GM23338 (cell line): ENCODE measurements at regions not wholly inside any gene's neighbourhood (a gene's known extent, or its start where the extent isn't known, plus 50 kb on each side); places are given as distances from the start of the nearest gene placed in this dataset.

Experiments
- ATAC-seq: fragments of 200-7000 bp; cut with Tn5 transposase; 3 replicates; pipeline ENCODE4 v1.9.1; 2020
- DNase-seq: peaks from one replicate; pipeline ENCODE4 v3.0.0-alpha.2; 2015; ENCODE audit warnings: low spot score
- H2AFZ ChIP-seq: fragments of 200-600 bp; sonication (generic); 2 replicates; pipeline ENCODE4 v1.8.0; 2016; ENCODE audit warnings: antibody characterized with exemption, mild to moderate bottlenecking, moderate library complexity
- H3F3A ChIP-seq: fragments of 200-600 bp; sonication (generic); replicated peaks from 2 replicates; pipeline ENCODE4 v1.8.0; 2017; ENCODE audit warnings: antibody characterized with exemption, mixed run types, low read depth
- H3K27ac ChIP-seq: fragments of 200-600 bp; sonication (generic); 2 replicates; pipeline ENCODE4 v1.6.1; 2016; ENCODE audit warnings: low read depth
- H3K27me3 ChIP-seq: fragments of 200-600 bp; sonication (generic); 2 replicates; pipeline ENCODE4 v1.8.0; 2016; ENCODE audit warnings: mild to moderate bottlenecking, mixed run types, moderate library complexity; ENCODE audit not compliant: insufficient read depth
- H3K36me3 ChIP-seq: fragments of 200-600 bp; sonication (generic); 2 replicates; pipeline ENCODE4 v1.8.0; 2016; ENCODE audit warnings: mild to moderate bottlenecking; ENCODE audit not compliant: insufficient read depth
- H3K4me1 ChIP-seq: fragments of 200-600 bp; sonication (generic); 2 replicates; pipeline ENCODE4 v1.8.0; 2016; ENCODE audit warnings: mild to moderate bottlenecking, moderate library complexity; ENCODE audit not compliant: insufficient read depth
- H3K4me2 ChIP-seq: fragments of 200-600 bp; sonication (generic); 2 replicates; pipeline ENCODE4 v1.7.1; 2017; ENCODE audit warnings: mixed run types
- H3K4me3 ChIP-seq: fragments of 200-600 bp; sonication (generic); 2 replicates; pipeline ENCODE4 v1.6.1; 2016; ENCODE audit warnings: mixed run types
- H3K79me2 ChIP-seq: fragments of 200-600 bp; sonication (generic); replicated peaks from 2 replicates; pipeline ENCODE4 v1.8.0; 2017; ENCODE audit warnings: mild to moderate bottlenecking; ENCODE audit not compliant: insufficient read depth
- H3K9me2 ChIP-seq: fragments of 200-600 bp; sonication (generic); 2 replicates; pipeline ENCODE4 v1.8.0; 2017; ENCODE audit not compliant: insufficient read depth
- H4K20me1 ChIP-seq: fragments of 200-600 bp; sonication (generic); replicated peaks from 2 replicates; pipeline ENCODE4 v1.8.0; 2017; ENCODE audit warnings: mild to moderate bottlenecking; ENCODE audit not compliant: insufficient read depth
- H3K27ac Mint-ChIP-seq: 2 replicates; pipeline ENCODE4 v1.8.0; 2020; ENCODE audit warnings: inconsistent platforms, mild to moderate bottlenecking, moderate library complexity, mixed read lengths
- H3K27me3 Mint-ChIP-seq: 3 replicates; pipeline ENCODE4 v1.8.0; 2022; ENCODE audit warnings: low read depth, mild to moderate bottlenecking, moderate library complexity, mixed read lengths, inconsistent platforms; ENCODE audit not compliant: insufficient read depth, poor library complexity
- H3K36me3 Mint-ChIP-seq: 3 replicates; pipeline ENCODE4 v1.8.0; 2021; ENCODE audit warnings: low read depth, mild to moderate bottlenecking, inconsistent platforms, moderate library complexity, mixed read lengths
- H3K4me1 Mint-ChIP-seq: 3 replicates; pipeline ENCODE4 v1.8.0; 2020; ENCODE audit warnings: mild to moderate bottlenecking, inconsistent platforms, mixed read lengths
- H3K4me3 Mint-ChIP-seq: 3 replicates; pipeline ENCODE4 v1.8.0; 2021; ENCODE audit warnings: moderate library complexity, mild to moderate bottlenecking, inconsistent platforms, mixed read lengths
- H3K9me3 Mint-ChIP-seq: 3 replicates; pipeline ENCODE4 v1.8.0; 2020; ENCODE audit warnings: moderate library complexity, mild to moderate bottlenecking, inconsistent platforms, mixed read lengths
- CREB1 ChIP-seq: fragments of 250-450 bp; sonication (Bioruptor Pico); IDR thresholded peaks from 2 replicates; pipeline ENCODE4 v1.5.0; 2020; ENCODE audit warnings: low read depth, mild to moderate bottlenecking, moderate library complexity
- CTCF ChIP-seq, 2 experiments: fragments of 200-600 bp in 1 of 2; sonication (generic) in 1 of 2; conservative IDR thresholded peaks; 2 replicates each; pipeline versions ENCODE4 v1.5.1 to v1.6.1; 2016 to 2017; ENCODE audit warnings: antibody characterized with exemption in 2 of 2, low read depth in 2 of 2, mild to moderate bottlenecking in 2 of 2, moderate library complexity in 1 of 2
- ETS1 ChIP-seq: IDR thresholded peaks from 2 replicates; pipeline ENCODE4 v1.6.1; 2016; ENCODE audit warnings: antibody characterized with exemption
- EZH2phosphoT487 ChIP-seq: fragments of 200-600 bp; sonication (generic); IDR thresholded peaks from one replicate; pipeline ENCODE4 v1.8.1; 2018; ENCODE audit warnings: antibody characterized with exemption; ENCODE audit not compliant: unreplicated experiment
- JUNB ChIP-seq: IDR thresholded peaks from one replicate; pipeline ENCODE4 v1.6.1; 2016; ENCODE audit warnings: antibody characterized with exemption; ENCODE audit not compliant: unreplicated experiment
- NANOG ChIP-seq: IDR thresholded peaks from 2 replicates; pipeline ENCODE4 v1.6.1; 2016; ENCODE audit warnings: antibody characterized with exemption, borderline replicate concordance
- POLR2AphosphoS5 ChIP-seq: IDR thresholded peaks from 2 replicates; pipeline ENCODE4 v1.6.1; 2016; ENCODE audit warnings: antibody characterized with exemption, low read depth
- REST ChIP-seq: IDR thresholded peaks from one replicate; pipeline ENCODE4 v1.6.1; 2018; ENCODE audit warnings: antibody characterized with exemption; ENCODE audit not compliant: unreplicated experiment
- STAT1 ChIP-seq: IDR thresholded peaks from one replicate; pipeline ENCODE4 v1.6.1; 2016; ENCODE audit warnings: antibody characterized with exemption; ENCODE audit not compliant: unreplicated experiment
- ZNF114 ChIP-seq: fragments of 250-450 bp; sonication (Bioruptor Pico); IDR thresholded peaks from 2 replicates; pipeline ENCODE4 v1.5.0; 2020; ENCODE audit warnings: mild to moderate bottlenecking, moderate library complexity
- ZNF331 ChIP-seq: fragments of 250-450 bp; sonication (Bioruptor Pico); IDR thresholded peaks from 2 replicates; pipeline ENCODE4 v1.5.0; 2020; ENCODE audit warnings: low read depth, mild to moderate bottlenecking, moderate library complexity

- no peak for TF ChIP-seq NANOG
Observed at GRCh38 chr14:29310210-29310609, 543.6 kb downstream of the FOXG1 start (continued).

GRCh38 chr14:29310757-29311156 is 544.2 kb downstream of the FOXG1 start:
- no peak for DNase-seq
- H3K79me2 ChIP-seq: no peaks in the 10 kb centered on the region
- no peaks in the 10 kb centered on the region for H3K4me1 ChIP-seq
- no peaks in the 10 kb centered on the region for H3K27me3 ChIP-seq
- Mint-ChIP-seq H3K36me3 (no peaks in the 10 kb centered on the region), H3K27me3 (peaks cover 3% of the 10 kb centered on the region), H3K9me3 (no peaks in the 10 kb centered on the region), H3K4me3 (no peak overlapping the region), H3K27ac (no peak overlapping the region), H3K4me1 (no peaks in the 10 kb centered on the region)
- no peaks in the 10 kb centered on the region; the same call in 1 of the 2 replicates for H3K9me2 ChIP-seq
- H3K4me3 ChIP-seq: no peak overlapping the region
- H3K36me3 ChIP-seq: no peaks in the 10 kb centered on the region
- no peak for TF ChIP-seq CTCF (conservative IDR thresholded peaks at IDR 0.05; ENCODE audit: low read depth in 2 of 2)
- TF ChIP-seq ETS1: no peak
- no peak for TF ChIP-seq ZNF114 (CRISPR knock-in tag)
- TF ChIP-seq NANOG: no peak
- no peak for TF ChIP-seq REST
- no peak for TF ChIP-seq JUNB
- no peak for TF ChIP-seq ZNF331 (CRISPR knock-in tag)
- no peak for TF ChIP-seq EZH2phosphoT487
- no peak for TF ChIP-seq STAT1
- TF ChIP-seq CREB1 (CRISPR knock-in tag): no peak
- TF ChIP-seq POLR2AphosphoS5: no peak
- no peak overlapping the region for H3K27ac ChIP-seq
- ATAC-seq: no peak
- no peak overlapping the region for H3K4me2 ChIP-seq
- H2AFZ ChIP-seq: no peak overlapping the region
- H3F3A ChIP-seq: no peaks in the 10 kb centered on the region
- no peaks in the 10 kb centered on the region for H4K20me1 ChIP-seq
